ENCODE measurements at regions not wholly inside any gene's neighbourhood (a gene's known extent, or its start where the extent isn't known, plus 50 kb on each side); places are given as distances from the start of the nearest gene placed in this dataset.

DNA sequence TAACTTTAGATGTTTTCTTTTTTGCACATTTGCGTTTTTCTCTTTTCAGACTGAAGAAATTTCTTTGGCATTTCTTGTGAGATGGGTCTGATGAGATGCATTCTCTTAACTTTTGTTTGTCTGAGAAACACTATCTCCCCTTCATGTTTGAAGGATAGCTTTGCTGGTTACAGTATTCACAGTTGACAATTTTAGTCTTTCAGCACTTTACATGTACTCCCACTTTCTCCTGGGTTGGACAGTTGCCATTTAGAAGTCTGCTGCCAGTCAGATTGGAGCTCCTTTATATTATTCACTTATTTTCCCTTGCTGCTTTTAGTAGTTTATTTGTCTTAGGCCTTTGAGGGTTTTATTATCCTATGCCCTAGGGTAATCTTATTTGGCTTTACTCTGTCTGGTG is 67.3 kb upstream of the VOPP1 start:
- no peak for TF ChIP-seq POLR2A (IDR thresholded peaks at IDR 0.05; ENCODE audit: low read length)
- TF ChIP-seq GATA1 (IDR thresholded peaks at IDR 0.05; ENCODE audit: low read depth, low read length): no peak

Measured in erythroblast (primary cell).